Uterus (tissue), 3 donors: ENCODE measurements at regions not wholly inside any gene's neighbourhood (a gene's known extent, or its start where the extent isn't known, plus 50 kb on each side); places are given as distances from the start of the nearest gene placed in this dataset.

Experiments used
- DNase-seq, 2 donors: peaks; one replicate each; pipeline ENCODE4 v3.0.0-alpha.2; 2019 to 2020
- H3K27ac ChIP-seq, 2 donors: fragments of 200-600 bp; sonication (generic); 1 replicate in 1 of 2; 2 replicates in 1 of 2; pipeline ENCODE4 v1.5.1; 2016 to 2018
- H3K27me3 ChIP-seq, 2 donors: fragments of 200-600 bp; sonication (generic); one replicate each; pipeline ENCODE4 v1.5.1; 2018 to 2019; ENCODE audit warnings: control low read depth in 1 of 2
- H3K36me3 ChIP-seq, 2 donors: fragments of 200-600 bp; sonication (generic); one replicate each; pipeline ENCODE4 v1.5.1; 2019; ENCODE audit warnings: control low read depth in 1 of 2
- H3K4me1 ChIP-seq, 2 donors: fragments of 200-600 bp; sonication (generic); one replicate each; pipeline ENCODE4 v1.5.1; 2018 to 2019; ENCODE audit warnings: control low read depth in 1 of 2
- H3K4me3 ChIP-seq, 2 donors: fragments of 200-600 bp; sonication (generic); 1 replicate in 1 of 2; 2 replicates in 1 of 2; pipeline ENCODE4 v1.5.1; 2018 to 2019; ENCODE audit warnings: mild to moderate bottlenecking in 1 of 2
- H3K9me3 ChIP-seq, 2 donors: fragments of 200-600 bp; sonication (generic); one replicate each; pipeline ENCODE4 v1.5.1; 2019; ENCODE audit warnings: control low read depth in 1 of 2
- POLR2A ChIP-seq, 2 donors: fragments of 450-650 bp; IDR thresholded peaks; one replicate each; pipeline ENCODE4 v1.6.1; 2016; ENCODE audit warnings: antibody characterized with exemption in 2 of 2, mild to moderate bottlenecking in 1 of 2, moderate library complexity in 1 of 2
- intact Hi-C: fragments of 100-400 bp; cut with DNase I; formaldehyde crosslinking; loops from one replicate; pipeline ENCODE4 v1.15.1; 2023; ENCODE audit warnings: low total_unique reads
- TF ChIP-seq, protein P1 (sequence below), 4 experiments: fragments of 200-600 bp in 2 of 4; fragments of 450-650 bp in 2 of 4; sonication (generic) in 2 of 4; IDR thresholded peaks; one replicate each; pipeline ENCODE4 v1.5.1; 2016 to 2019; ENCODE audit warnings: antibody characterized with exemption in 4 of 4, mild to moderate bottlenecking in 2 of 4, moderate library complexity in 1 of 4
- donor health status: DM: yes; HTN: yes; CAD: no.

DNA sequence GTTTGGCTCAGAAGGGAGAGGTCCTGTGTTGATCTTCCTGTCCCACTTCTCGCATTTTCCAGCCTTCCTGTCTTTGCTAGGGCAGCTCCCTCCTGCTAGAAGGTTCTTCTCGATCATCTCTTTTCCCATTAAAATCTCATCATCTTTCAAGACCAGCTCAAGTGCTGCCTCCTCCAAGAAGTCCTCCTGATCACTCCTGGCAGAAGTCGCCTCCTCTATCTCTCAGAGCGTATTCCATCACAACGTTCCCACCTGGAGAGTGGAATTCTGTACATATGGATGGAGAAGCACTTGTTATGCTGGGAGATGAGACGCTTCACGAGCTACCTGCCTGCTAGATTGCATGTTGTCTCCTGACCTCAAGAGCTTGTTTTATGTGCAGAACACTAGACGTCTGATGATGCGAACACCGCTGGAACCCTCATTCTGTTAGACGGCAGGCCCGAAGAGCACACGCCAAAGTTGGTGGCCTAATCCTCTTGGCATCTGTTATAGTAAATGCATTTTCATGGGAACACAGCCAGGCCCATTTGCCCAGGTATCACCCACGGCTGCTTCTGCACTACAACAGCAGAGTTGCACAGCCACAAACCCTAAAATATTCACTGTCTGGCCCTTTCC lies 68.0 kb upstream of the INSIG1 start:
- Histone ChIP-seq H3K36me3 (no peaks in the 10 kb centered on the region), H3K9me3 (no peaks in the 10 kb centered on the region), H3K27me3 (no peaks in the 10 kb centered on the region), H3K4me3 (no peak overlapping the region), H3K4me1 (no peaks in the 10 kb centered on the region), H3K27ac (no peak overlapping the region)
- intact Hi-C loops: no loop called here
- TF ChIP-seq POLR2A (IDR thresholded peaks at IDR 0.05): no peak
- TF ChIP-seq, protein P1, sequence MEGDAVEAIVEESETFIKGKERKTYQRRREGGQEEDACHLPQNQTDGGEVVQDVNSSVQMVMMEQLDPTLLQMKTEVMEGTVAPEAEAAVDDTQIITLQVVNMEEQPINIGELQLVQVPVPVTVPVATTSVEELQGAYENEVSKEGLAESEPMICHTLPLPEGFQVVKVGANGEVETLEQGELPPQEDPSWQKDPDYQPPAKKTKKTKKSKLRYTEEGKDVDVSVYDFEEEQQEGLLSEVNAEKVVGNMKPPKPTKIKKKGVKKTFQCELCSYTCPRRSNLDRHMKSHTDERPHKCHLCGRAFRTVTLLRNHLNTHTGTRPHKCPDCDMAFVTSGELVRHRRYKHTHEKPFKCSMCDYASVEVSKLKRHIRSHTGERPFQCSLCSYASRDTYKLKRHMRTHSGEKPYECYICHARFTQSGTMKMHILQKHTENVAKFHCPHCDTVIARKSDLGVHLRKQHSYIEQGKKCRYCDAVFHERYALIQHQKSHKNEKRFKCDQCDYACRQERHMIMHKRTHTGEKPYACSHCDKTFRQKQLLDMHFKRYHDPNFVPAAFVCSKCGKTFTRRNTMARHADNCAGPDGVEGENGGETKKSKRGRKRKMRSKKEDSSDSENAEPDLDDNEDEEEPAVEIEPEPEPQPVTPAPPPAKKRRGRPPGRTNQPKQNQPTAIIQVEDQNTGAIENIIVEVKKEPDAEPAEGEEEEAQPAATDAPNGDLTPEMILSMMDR (IDR thresholded peaks at IDR 0.05): no peak
- no peak for DNase-seq

DNA sequence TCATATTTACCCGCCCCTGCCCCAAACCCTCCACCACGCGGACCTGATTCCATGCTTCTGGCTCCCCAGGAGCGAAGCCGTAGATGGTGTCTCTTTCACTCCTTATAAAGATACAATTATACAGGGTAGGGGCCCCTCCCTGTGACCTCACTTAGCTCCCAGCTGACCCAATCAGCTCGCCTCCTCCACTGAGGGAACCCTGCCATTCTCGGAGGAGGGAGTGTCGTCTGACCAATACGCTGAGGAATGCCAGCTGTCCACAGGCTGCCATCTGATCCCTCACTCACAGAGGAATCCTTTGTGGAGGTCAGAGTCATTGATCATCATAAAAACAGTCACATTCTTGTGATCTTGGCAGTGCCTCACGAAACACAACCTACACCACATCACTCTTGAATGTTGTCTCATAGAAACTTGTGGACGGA lies 67.5 kb upstream of the INSIG1 start:
- no peak for TF ChIP-seq POLR2A (IDR thresholded peaks at IDR 0.05)
- TF ChIP-seq, protein P1 (IDR thresholded peaks at IDR 0.05): no peak
- no peaks in the 10 kb centered on the region for H3K27me3 ChIP-seq
- H3K27ac ChIP-seq: no peak overlapping the region
- no peaks in the 10 kb centered on the region for H3K4me1 ChIP-seq
- no peaks in the 10 kb centered on the region for H3K36me3 ChIP-seq
- intact Hi-C loops: no loop called here
- no peak overlapping the region for H3K4me3 ChIP-seq
- H3K9me3 ChIP-seq: no peaks in the 10 kb centered on the region
- DNase-seq: no peak

DNA sequence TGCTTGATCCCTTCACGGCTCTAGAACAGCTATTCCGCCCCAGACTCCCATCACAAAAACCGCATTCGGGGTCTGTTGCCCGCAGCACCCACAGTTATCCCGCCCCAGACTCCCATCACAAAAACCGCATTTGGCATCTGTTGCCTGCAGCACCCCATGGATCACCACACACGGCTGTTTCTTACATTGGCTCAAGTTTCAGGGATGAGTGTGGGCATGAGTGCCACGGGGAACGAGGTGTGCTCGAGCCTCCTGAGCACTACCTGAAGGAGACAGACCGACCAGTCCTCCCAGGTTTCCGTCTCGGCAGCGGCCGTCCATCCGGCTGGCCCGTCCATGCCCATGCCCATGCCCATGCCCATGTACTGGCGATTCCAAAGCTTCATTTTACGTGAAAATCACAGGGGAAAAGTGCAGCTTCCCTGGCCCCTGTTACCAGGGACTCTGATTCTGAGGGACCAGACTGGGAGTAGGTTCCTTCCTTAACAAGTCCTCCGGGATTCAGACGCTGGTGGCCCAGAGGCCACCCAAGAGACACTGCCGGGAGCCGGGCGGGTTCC lies 66.4 kb upstream of the INSIG1 start:
- DNase-seq: no peak
- intact Hi-C loops: no loop called here
- no peak overlapping the region for H3K4me3 ChIP-seq
- no peak for TF ChIP-seq POLR2A (IDR thresholded peaks at IDR 0.05)
- TF ChIP-seq, protein P1 (IDR thresholded peaks at IDR 0.05): no peak
- no peaks in the 10 kb centered on the region for H3K9me3 ChIP-seq
- H3K27ac ChIP-seq: no peak overlapping the region
- no peaks in the 10 kb centered on the region for H3K27me3 ChIP-seq
- no peaks in the 10 kb centered on the region for H3K4me1 ChIP-seq
- no peaks in the 10 kb centered on the region for H3K36me3 ChIP-seq

DNA sequence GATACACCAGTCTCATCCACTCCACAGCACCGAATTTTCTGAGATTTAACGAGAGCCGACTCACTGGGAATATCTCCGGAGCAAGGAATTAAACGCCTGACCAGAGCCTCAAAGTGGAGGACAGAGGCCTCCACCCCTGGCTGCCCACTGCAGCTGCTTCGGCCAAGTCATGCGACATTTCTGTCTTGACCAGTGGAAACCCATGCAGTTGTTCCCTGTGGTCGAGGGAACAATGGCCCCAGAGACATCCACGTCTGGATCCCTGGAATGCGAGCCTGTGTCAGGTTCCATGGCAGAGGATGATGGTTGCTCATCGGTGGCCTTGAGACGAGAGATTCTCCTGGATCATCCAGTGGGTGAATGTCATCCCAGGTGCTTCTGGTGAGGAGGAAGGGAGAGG lies 65.7 kb upstream of the INSIG1 start:
- no peak overlapping the region for H3K27ac ChIP-seq
- intact Hi-C loops: no loop called here
- no peak for DNase-seq
- no peaks in the 10 kb centered on the region for H3K9me3 ChIP-seq
- TF ChIP-seq, protein P1 (IDR thresholded peaks at IDR 0.05): no peak
- no peak for TF ChIP-seq POLR2A (IDR thresholded peaks at IDR 0.05)
- H3K4me1 ChIP-seq: no peaks in the 10 kb centered on the region
- H3K4me3 ChIP-seq: no peak overlapping the region
- no peaks in the 10 kb centered on the region for H3K36me3 ChIP-seq
- H3K27me3 ChIP-seq: no peaks in the 10 kb centered on the region

DNA sequence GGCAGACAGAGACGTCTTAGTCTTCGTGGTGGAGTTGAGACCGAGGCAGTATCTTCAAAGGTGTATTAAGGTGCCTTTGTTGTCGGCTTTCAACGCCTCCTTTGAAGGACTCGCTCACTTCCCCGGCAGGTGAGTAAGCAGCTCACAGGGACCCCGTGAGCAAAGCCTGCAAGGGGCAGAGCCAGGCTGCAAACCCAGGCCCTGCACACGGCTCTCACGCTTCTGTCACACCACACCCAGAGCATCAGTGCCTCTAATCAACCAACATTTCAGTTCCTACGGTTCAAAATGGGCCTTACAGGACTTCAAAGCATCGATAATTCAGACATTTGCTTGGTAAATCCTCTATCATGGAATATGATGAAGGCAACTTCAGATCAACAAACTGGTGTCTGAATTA lies 64.8 kb upstream of the INSIG1 start:
- Histone ChIP-seq H3K9me3 (no peaks in the 10 kb centered on the region), H3K36me3 (no peaks in the 10 kb centered on the region), H3K4me3 (no peak overlapping the region), H3K27ac (no peak overlapping the region), H3K4me1 (no peaks in the 10 kb centered on the region), H3K27me3 (no peaks in the 10 kb centered on the region)
- no peak for TF ChIP-seq POLR2A (IDR thresholded peaks at IDR 0.05)
- TF ChIP-seq, protein P1 (IDR thresholded peaks at IDR 0.05): no peak
- intact Hi-C loops: no loop called here
- no peak for DNase-seq
